ENCODE measurements at regions not wholly inside any gene's neighbourhood (a gene's known extent, or its start where the extent isn't known, plus 50 kb on each side); places are given as distances from the start of the nearest gene placed in this dataset.

GRCh38 chr4:53676402-53676871, 85.2 kb upstream of the LNX1 start (continued):
- TF ChIP-seq ZNF462 (CRISPR knock-in tag; IDR thresholded peaks at IDR 0.05) (no peak), CTCF (conservative IDR thresholded peaks at IDR 0.05; ENCODE audit: low read depth in 2 of 2) (no peak), EZH2 (IDR thresholded peaks at IDR 0.05; ENCODE audit: low read depth, unreplicated experiment) (no peak), ZNF331 (CRISPR knock-in tag; IDR thresholded peaks at IDR 0.05; ENCODE audit: low read depth) (no peak), ETS1 (IDR thresholded peaks at IDR 0.05) (no peak)

- H3K4me1 Mint-ChIP-seq, result no peaks in the 10 kb centered on the region
- DNase-seq (ENCODE audit: low spot score) (no peak), ATAC-seq (no peak)
- H3K9me3 Mint-ChIP-seq, result no peaks in the 10 kb centered on the region; the same call in 1 of the 3 replicates
- no peak overlapping the region for H3K27ac Mint-ChIP-seq
- Histone ChIP-seq H3K36me3 (ENCODE audit: insufficient read depth) (no peaks in the 10 kb centered on the region), H3K4me3 (no peak overlapping the region), H3K79me2 (replicated peaks; ENCODE audit: insufficient read depth) (no peaks in the 10 kb centered on the region), H3K27ac (ENCODE audit: low read depth) (no peak overlapping the region), H3K4me1 (ENCODE audit: insufficient read depth) (no peaks in the 10 kb centered on the region), H3K9me2 (ENCODE audit: insufficient read depth) (peaks cover 8% of the 10 kb centered on the region), H3F3A (replicated peaks; ENCODE audit: low read depth) (no peaks in the 10 kb centered on the region), H4K20me1 (replicated peaks; ENCODE audit: insufficient read depth) (no peaks in the 10 kb centered on the region), H3K27me3 (ENCODE audit: insufficient read depth) (no peaks in the 10 kb centered on the region), H2AFZ (no peak overlapping the region), H3K4me2 (no peak overlapping the region)
- no peak overlapping the region for H3K4me3 Mint-ChIP-seq
- H3K27me3 Mint-ChIP-seq (ENCODE audit: insufficient read depth, low read depth, poor library complexity), result no peaks in the 10 kb centered on the region
- no peaks in the 10 kb centered on the region for H3K36me3 Mint-ChIP-seq (ENCODE audit: low read depth)
- TF ChIP-seq CTCF (conservative IDR thresholded peaks at IDR 0.05; ENCODE audit: low read depth in 2 of 2), result no peak
- TF ChIP-seq ZNF114 (CRISPR knock-in tag; IDR thresholded peaks at IDR 0.05), result no peak
- no peak for TF ChIP-seq ZNF331 (CRISPR knock-in tag; IDR thresholded peaks at IDR 0.05; ENCODE audit: low read depth)
- TF ChIP-seq JUNB (IDR thresholded peaks at IDR 0.05; ENCODE audit: unreplicated experiment), result no peak
- no peak for TF ChIP-seq REST (IDR thresholded peaks at IDR 0.05; ENCODE audit: unreplicated experiment)
- TF ChIP-seq EZH2phosphoT487 (IDR thresholded peaks at IDR 0.05; ENCODE audit: unreplicated experiment), result no peak
Observed at GRCh38 chr4:53674903-53675302, 83.6 kb upstream of the LNX1 start.

Data from GM23338 (cell line).